SK-N-SH (cell line): ENCODE measurements at regions not wholly inside any gene's neighbourhood (a gene's known extent, or its start where the extent isn't known, plus 50 kb on each side); places are given as distances from the start of the nearest gene placed in this dataset.

Experiments used
- CTCF ChIA-PET: fragments of 300-600, 350-600 bp; formaldehyde crosslinking; extraction: SDS; loops from one replicate; lab custom pipeline; 2021; lab: Yijun Ruan, JAX
- POLR2A ChIA-PET: fragments of 350-600 bp; sonication (Branson Sonifier 250); formaldehyde crosslinking; extraction: SDS; loops from one replicate; lab custom pipeline; 2020; ENCODE audit warnings: antibody characterized with exemption, inconsistent platforms; lab: Yijun Ruan, JAX
- DNase-seq: peaks from one replicate; pipeline ENCODE4 v3.0.0; 2012
- H2AFZ ChIP-seq: fragments of 200-600 bp; sonication (generic); 2 replicates; pipeline ENCODE4 v1.8.1; 2016; ENCODE audit warnings: antibody characterized with exemption, mild to moderate bottlenecking, low read depth
- H3F3A ChIP-seq: fragments of 200-600 bp; sonication (generic); replicated peaks from 2 replicates; pipeline ENCODE3; 2016; ENCODE audit warnings: antibody characterized with exemption, mild to moderate bottlenecking; ENCODE audit not compliant: insufficient read depth
- H3K27ac ChIP-seq, 2 experiments: fragments of 200-500 bp in 1 of 2; fragments of 200-600 bp in 1 of 2; sonication (Bioruptor generic) in 1 of 2; sonication (generic), shearing (Covaris generic) in 1 of 2; 2 replicates each; pipeline versions ENCODE4 v1.5.1 to v1.6.1; 2014 to 2016; ENCODE audit warnings: low read depth in 2 of 2, inconsistent platforms in 1 of 2, low read length in 1 of 2, mild to moderate bottlenecking in 1 of 2, mixed read lengths in 1 of 2
- H3K27me3 ChIP-seq: fragments of 200-600 bp; sonication (generic), shearing (Covaris generic); 2 replicates; pipeline ENCODE4 v1.6.1; 2016; ENCODE audit warnings: mixed run types; ENCODE audit not compliant: insufficient read depth
- H3K36me3 ChIP-seq, 2 experiments: fragments of 200-500 bp in 1 of 2; fragments of 200-600 bp in 1 of 2; sonication (Bioruptor generic) in 1 of 2; sonication (generic) in 1 of 2; replicated peaks in 1 of 2; 2 replicates each; pipeline versions ENCODE3 to v1.5.1; 2014 to 2016; ENCODE audit warnings: low read length in 1 of 2, mild to moderate bottlenecking in 1 of 2; ENCODE audit not compliant: insufficient read depth in 2 of 2, control insufficient read depth in 1 of 2
- H3K4me1 ChIP-seq, 2 experiments: fragments of 200-500 bp in 1 of 2; fragments of 200-600 bp in 1 of 2; sonication (Bioruptor generic) in 1 of 2; sonication (generic), shearing (Covaris generic) in 1 of 2; 2 replicates each; pipeline versions ENCODE4 v1.5.1 to v1.6.1; 2014 to 2016; ENCODE audit warnings: low read depth in 1 of 2, low read length in 1 of 2, mixed run types in 1 of 2; ENCODE audit not compliant: insufficient read depth in 2 of 2, control insufficient read depth in 1 of 2
- H3K4me2 ChIP-seq: fragments of 200-600 bp; sonication (generic), shearing (Covaris generic); 2 replicates; pipeline ENCODE4 v1.6.1; 2017; ENCODE audit warnings: mixed run types
- H3K4me3 ChIP-seq, 2 experiments: fragments of 200-500 bp in 1 of 2; fragments of 200-600 bp in 1 of 2; sonication (Bioruptor generic) in 1 of 2; sonication (generic), shearing (Covaris generic) in 1 of 2; 2 replicates each; pipeline versions ENCODE4 v1.5.1 to v1.8.1; 2014 to 2016; ENCODE audit warnings: low read depth in 2 of 2, inconsistent platforms in 1 of 2, low read length in 1 of 2, mild to moderate bottlenecking in 1 of 2, mixed read lengths in 1 of 2, moderate library complexity in 1 of 2
- H3K79me2 ChIP-seq: fragments of 200-600 bp; sonication (generic); 2 replicates; pipeline ENCODE4 v1.8.1; 2017; ENCODE audit warnings: mild to moderate bottlenecking; ENCODE audit not compliant: insufficient read depth
- H3K9ac ChIP-seq: fragments of 200-600 bp; sonication (generic); 2 replicates; pipeline ENCODE4 v1.6.1; 2017; ENCODE audit warnings: mixed run types
- H3K9me2 ChIP-seq: fragments of 200-600 bp; sonication (generic); 2 replicates; pipeline ENCODE4 v1.6.1; 2017; ENCODE audit warnings: mixed run types
- H3K9me3 ChIP-seq: fragments of 200-600 bp; sonication (generic); 2 replicates; pipeline ENCODE4 v1.6.1; 2017; ENCODE audit warnings: mixed run types, mild to moderate bottlenecking, moderate library complexity
- H4K20me1 ChIP-seq: fragments of 200-600 bp; sonication (generic); 2 replicates; pipeline ENCODE4 v1.6.1; 2017; ENCODE audit warnings: mild to moderate bottlenecking, mixed run types; ENCODE audit not compliant: insufficient read depth
- CTCF ChIP-seq: fragments of 200-600 bp; sonication (generic); IDR thresholded peaks from 2 replicates; pipeline ENCODE4 v1.6.1; 2017; ENCODE audit warnings: antibody characterized with exemption, mild to moderate bottlenecking, moderate library complexity
- FOSL2 ChIP-seq: IDR thresholded peaks from 2 replicates; pipeline ENCODE4 v1.4.0; 2012; ENCODE audit warnings: low read depth, mild to moderate bottlenecking, moderate library complexity, borderline replicate concordance
- MAX ChIP-seq: IDR thresholded peaks from 2 replicates; pipeline ENCODE4 v1.4.0; 2012; ENCODE audit warnings: low read depth
- MEF2A ChIP-seq: IDR thresholded peaks from 2 replicates; pipeline ENCODE4 v1.4.0; 2012; ENCODE audit warnings: low read depth, borderline replicate concordance
- PBX3 ChIP-seq: IDR thresholded peaks from 2 replicates; pipeline ENCODE4; 2012
- RAD21 ChIP-seq: IDR thresholded peaks from 2 replicates; pipeline ENCODE4 v1.6.1; 2012; ENCODE audit warnings: mild to moderate bottlenecking, low read length
- RCOR1 ChIP-seq: fragments of 150-350 bp; IDR thresholded peaks from 2 replicates; pipeline ENCODE4 v1.6.1; 2017; ENCODE audit warnings: antibody characterized with exemption, low read length
- RFX5 ChIP-seq: IDR thresholded peaks from 2 replicates; pipeline ENCODE4 v1.6.1; 2012; ENCODE audit warnings: mild to moderate bottlenecking, improper control_type of control experiment, low read length
- RXRA ChIP-seq: IDR thresholded peaks from 2 replicates; pipeline ENCODE4 v1.4.0; 2012; ENCODE audit warnings: low read depth, mild to moderate bottlenecking, borderline replicate concordance
- SIN3A ChIP-seq: IDR thresholded peaks from 2 replicates; pipeline ENCODE4 v1.6.1; 2012; ENCODE audit warnings: low read depth, mild to moderate bottlenecking, low read length, moderate library complexity, borderline replicate concordance
- SMC3 ChIP-seq: IDR thresholded peaks from 2 replicates; pipeline ENCODE4 v1.6.1; 2012; ENCODE audit warnings: low read depth, low read length, improper control_type of control experiment
- YY1 ChIP-seq: IDR thresholded peaks from 2 replicates; pipeline ENCODE4 v1.4.0; 2012; ENCODE audit warnings: low read depth, mild to moderate bottlenecking
- TF ChIP-seq, protein P1 (sequence below): fragments of 150-350 bp; IDR thresholded peaks from 2 replicates; pipeline ENCODE4 v1.6.1; 2016; ENCODE audit warnings: mild to moderate bottlenecking, low read depth, low read length
- TF ChIP-seq, protein P2 (sequence below): IDR thresholded peaks from 2 replicates; pipeline ENCODE4 v1.6.1; 2012; ENCODE audit warnings: mild to moderate bottlenecking, low read depth, low read length, moderate library complexity

DNA sequence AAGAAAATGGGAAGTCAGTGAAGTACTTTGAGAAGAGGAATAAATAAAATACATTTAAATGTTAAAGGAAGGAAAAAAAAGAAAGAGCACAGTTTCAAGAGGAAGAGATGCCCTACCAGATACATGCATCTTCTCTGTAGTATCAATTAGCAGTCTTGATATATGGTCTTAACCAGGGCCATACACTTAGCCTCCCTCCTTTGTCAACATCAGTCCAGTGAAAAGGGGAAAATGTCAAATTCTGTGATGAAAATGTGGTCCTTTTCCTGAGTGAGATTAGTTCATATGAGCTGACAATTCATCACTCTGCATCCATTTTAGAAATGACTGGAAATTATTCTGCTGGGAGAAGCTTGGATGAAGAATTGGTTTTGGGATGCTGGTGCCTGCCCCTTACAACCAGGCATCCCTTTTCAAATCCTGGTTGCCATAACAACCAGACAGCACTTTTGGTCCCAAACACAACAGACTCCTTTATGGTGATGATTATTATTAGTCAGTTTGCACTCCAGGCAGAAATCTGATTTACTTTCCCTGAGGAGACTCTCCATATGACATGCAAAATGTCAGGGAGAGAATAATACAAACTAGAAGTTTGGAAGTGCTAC lies 933.6 kb upstream of the CDH8 start:
- CTCF ChIA-PET: no interaction called here
- no peaks in the 10 kb centered on the region for H3K36me3 ChIP-seq
- H3K4me3 ChIP-seq: no peak overlapping the region
- DNase-seq: no peak
- POLR2A ChIA-PET: no interaction called here
- peaks cover 0 to 3% of the 10 kb centered on the region in 2 experiments; a peak in 1 of 4 replicates for H3K4me1 ChIP-seq
- H3K79me2 ChIP-seq: no peaks in the 10 kb centered on the region
- H3F3A ChIP-seq: no peaks in the 10 kb centered on the region
- H3K27me3 ChIP-seq: no peaks in the 10 kb centered on the region
- no peak overlapping the region for H3K27ac ChIP-seq
- no peak for TF ChIP-seq MAX
- TF ChIP-seq, protein P1, sequence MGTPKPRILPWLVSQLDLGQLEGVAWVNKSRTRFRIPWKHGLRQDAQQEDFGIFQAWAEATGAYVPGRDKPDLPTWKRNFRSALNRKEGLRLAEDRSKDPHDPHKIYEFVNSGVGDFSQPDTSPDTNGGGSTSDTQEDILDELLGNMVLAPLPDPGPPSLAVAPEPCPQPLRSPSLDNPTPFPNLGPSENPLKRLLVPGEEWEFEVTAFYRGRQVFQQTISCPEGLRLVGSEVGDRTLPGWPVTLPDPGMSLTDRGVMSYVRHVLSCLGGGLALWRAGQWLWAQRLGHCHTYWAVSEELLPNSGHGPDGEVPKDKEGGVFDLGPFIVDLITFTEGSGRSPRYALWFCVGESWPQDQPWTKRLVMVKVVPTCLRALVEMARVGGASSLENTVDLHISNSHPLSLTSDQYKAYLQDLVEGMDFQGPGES: no peak
- TF ChIP-seq PBX3: no peak
- no peak for TF ChIP-seq YY1
- no peak for TF ChIP-seq RAD21
- no peak for TF ChIP-seq CTCF
- no peak for TF ChIP-seq RFX5
- TF ChIP-seq MEF2A: no peak
- no peak for TF ChIP-seq SIN3A
- TF ChIP-seq RXRA: no peak
- no peak for TF ChIP-seq SMC3
- TF ChIP-seq FOSL2: no peak
- TF ChIP-seq RCOR1: no peak
- TF ChIP-seq, protein P2, sequence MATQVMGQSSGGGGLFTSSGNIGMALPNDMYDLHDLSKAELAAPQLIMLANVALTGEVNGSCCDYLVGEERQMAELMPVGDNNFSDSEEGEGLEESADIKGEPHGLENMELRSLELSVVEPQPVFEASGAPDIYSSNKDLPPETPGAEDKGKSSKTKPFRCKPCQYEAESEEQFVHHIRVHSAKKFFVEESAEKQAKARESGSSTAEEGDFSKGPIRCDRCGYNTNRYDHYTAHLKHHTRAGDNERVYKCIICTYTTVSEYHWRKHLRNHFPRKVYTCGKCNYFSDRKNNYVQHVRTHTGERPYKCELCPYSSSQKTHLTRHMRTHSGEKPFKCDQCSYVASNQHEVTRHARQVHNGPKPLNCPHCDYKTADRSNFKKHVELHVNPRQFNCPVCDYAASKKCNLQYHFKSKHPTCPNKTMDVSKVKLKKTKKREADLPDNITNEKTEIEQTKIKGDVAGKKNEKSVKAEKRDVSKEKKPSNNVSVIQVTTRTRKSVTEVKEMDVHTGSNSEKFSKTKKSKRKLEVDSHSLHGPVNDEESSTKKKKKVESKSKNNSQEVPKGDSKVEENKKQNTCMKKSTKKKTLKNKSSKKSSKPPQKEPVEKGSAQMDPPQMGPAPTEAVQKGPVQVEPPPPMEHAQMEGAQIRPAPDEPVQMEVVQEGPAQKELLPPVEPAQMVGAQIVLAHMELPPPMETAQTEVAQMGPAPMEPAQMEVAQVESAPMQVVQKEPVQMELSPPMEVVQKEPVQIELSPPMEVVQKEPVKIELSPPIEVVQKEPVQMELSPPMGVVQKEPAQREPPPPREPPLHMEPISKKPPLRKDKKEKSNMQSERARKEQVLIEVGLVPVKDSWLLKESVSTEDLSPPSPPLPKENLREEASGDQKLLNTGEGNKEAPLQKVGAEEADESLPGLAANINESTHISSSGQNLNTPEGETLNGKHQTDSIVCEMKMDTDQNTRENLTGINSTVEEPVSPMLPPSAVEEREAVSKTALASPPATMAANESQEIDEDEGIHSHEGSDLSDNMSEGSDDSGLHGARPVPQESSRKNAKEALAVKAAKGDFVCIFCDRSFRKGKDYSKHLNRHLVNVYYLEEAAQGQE: no peak
- H2AFZ ChIP-seq: no peak overlapping the region
- no peak overlapping the region for H3K4me2 ChIP-seq
- no peak overlapping the region for H3K9ac ChIP-seq
- no peaks in the 10 kb centered on the region for H3K9me3 ChIP-seq
- H3K9me2 ChIP-seq: no peaks in the 10 kb centered on the region
- H4K20me1 ChIP-seq: no peaks in the 10 kb centered on the region
